ENCODE measurements at regions not wholly inside any gene's neighbourhood (a gene's known extent, or its start where the extent isn't known, plus 50 kb on each side); places are given as distances from the start of the nearest gene placed in this dataset.

DNA sequence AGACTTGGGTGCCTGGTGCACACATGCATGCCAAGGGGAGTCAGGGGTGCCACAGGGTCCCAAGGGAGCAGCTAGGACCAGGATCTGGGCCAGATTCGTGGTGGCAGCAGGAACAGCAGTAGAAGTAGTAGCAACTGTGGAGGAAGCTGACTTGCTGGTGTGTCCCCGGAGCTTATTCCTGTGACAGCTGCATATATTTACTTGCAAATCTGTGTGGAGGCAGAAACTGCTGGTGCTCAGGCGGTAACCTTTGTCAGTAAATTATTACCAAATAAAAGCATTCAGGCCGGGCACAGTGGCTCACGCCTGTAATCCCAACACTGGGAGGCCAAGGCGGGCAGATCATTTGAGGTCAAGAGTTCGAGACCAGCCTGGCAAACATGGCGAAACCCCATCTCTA lies 67.4 kb upstream of the RAB18 start:
- TF ChIP-seq, protein P1, sequence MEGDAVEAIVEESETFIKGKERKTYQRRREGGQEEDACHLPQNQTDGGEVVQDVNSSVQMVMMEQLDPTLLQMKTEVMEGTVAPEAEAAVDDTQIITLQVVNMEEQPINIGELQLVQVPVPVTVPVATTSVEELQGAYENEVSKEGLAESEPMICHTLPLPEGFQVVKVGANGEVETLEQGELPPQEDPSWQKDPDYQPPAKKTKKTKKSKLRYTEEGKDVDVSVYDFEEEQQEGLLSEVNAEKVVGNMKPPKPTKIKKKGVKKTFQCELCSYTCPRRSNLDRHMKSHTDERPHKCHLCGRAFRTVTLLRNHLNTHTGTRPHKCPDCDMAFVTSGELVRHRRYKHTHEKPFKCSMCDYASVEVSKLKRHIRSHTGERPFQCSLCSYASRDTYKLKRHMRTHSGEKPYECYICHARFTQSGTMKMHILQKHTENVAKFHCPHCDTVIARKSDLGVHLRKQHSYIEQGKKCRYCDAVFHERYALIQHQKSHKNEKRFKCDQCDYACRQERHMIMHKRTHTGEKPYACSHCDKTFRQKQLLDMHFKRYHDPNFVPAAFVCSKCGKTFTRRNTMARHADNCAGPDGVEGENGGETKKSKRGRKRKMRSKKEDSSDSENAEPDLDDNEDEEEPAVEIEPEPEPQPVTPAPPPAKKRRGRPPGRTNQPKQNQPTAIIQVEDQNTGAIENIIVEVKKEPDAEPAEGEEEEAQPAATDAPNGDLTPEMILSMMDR (IDR thresholded peaks at IDR 0.05) = no peak
- TF ChIP-seq POLR2A (IDR thresholded peaks at IDR 0.05) (no peak), EP300 (IDR thresholded peaks at IDR 0.05) (no peak), POLR2AphosphoS5 (IDR thresholded peaks at IDR 0.05) (no peak)
